ENCODE measurements at regions not wholly inside any gene's neighbourhood (a gene's known extent, or its start where the extent isn't known, plus 50 kb on each side); places are given as distances from the start of the nearest gene placed in this dataset.

GRCh38 chr5:178794433-178794832, 64.0 kb upstream of the ZNF354A start:
- TF ChIP-seq CTCF (conservative IDR thresholded peaks at IDR 0.05; ENCODE audit: low read depth in 2 of 2) = no peak
- TF ChIP-seq POLR2AphosphoS5 (IDR thresholded peaks at IDR 0.05; ENCODE audit: low read depth) = no peak
- TF ChIP-seq REST (IDR thresholded peaks at IDR 0.05; ENCODE audit: unreplicated experiment) = no peak
- TF ChIP-seq ZNF114 (CRISPR knock-in tag; IDR thresholded peaks at IDR 0.05) = no peak
- no peak for TF ChIP-seq EZH2phosphoT487 (IDR thresholded peaks at IDR 0.05; ENCODE audit: unreplicated experiment)
- no peak for TF ChIP-seq EZH2 (IDR thresholded peaks at IDR 0.05; ENCODE audit: low read depth, unreplicated experiment)
- no peak for TF ChIP-seq ETS1 (IDR thresholded peaks at IDR 0.05)
- TF ChIP-seq NANOG (IDR thresholded peaks at IDR 0.05; ENCODE audit: borderline replicate concordance) = no peak
